ENCODE measurements at regions not wholly inside any gene's neighbourhood (a gene's known extent, or its start where the extent isn't known, plus 50 kb on each side); places are given as distances from the start of the nearest gene placed in this dataset.

DNA sequence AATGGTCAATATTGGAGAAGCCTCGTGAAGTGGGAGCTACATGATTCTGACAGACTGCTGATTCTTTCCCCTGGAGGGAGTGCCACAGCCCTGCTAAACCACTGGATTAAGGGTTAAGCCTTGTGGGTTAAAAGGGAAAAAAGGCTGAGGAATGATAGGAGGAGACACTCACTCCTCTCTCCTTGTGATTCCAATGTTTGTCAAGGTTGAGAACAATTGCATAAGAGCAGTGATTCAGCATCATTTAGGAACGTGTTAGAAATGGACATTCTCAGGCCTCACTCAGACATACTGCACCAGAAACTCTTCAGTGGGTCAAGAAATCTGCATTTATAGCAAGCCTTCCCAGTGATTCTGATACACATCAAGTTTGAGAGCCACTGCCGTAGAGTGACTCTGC, 87.8 kb upstream of the GZMB start:
- ChIA-PET CTCF (ENCODE audit: unreplicated experiment) (no interaction called here), POLR2A (interaction anchor here (0.8 kb wide), 1 partner anchor 57 kb away, joined by 3 read pairs; no protein-coding TSS in a partner anchor)
- Histone ChIP-seq H3K36me3 (ENCODE audit: insufficient read depth, low read length) (no peaks in the 10 kb centered on the region), H3K79me2 (ENCODE audit: insufficient read depth, low read depth, low read length) (no peaks in the 10 kb centered on the region), H3K27ac (ENCODE audit: low read depth, low read length, poor library complexity, severe bottlenecking) (no peak overlapping the region), H3K4me3 (ENCODE audit: low read depth, low read length, poor library complexity, severe bottlenecking) (no peak overlapping the region), H4K20me1 (ENCODE audit: insufficient read depth, low read length) (no peaks in the 10 kb centered on the region), H3K9me2 (ENCODE audit: insufficient read depth, low read length) (no peaks in the 10 kb centered on the region), H3K9me3 (ENCODE audit: low read length) (no peaks in the 10 kb centered on the region), H3K4me2 (ENCODE audit: low read length) (no peak overlapping the region), H2AFZ (ENCODE audit: low read length) (no peak overlapping the region), H3K4me1 (ENCODE audit: insufficient read depth, low read length, poor library complexity, severe bottlenecking) (no peaks in the 10 kb centered on the region)
- no TSS peak for BruUV-seq (replicated peaks)
- intact Hi-C loops (cut with micrococcal nuclease; ENCODE audit: unreplicated experiment), result no loop called here
- TF ChIP-seq EZH2phosphoT487 (IDR thresholded peaks at IDR 0.05; ENCODE audit: borderline replicate concordance, low read depth, low read length), result no peak
- TF ChIP-seq, protein P1, sequence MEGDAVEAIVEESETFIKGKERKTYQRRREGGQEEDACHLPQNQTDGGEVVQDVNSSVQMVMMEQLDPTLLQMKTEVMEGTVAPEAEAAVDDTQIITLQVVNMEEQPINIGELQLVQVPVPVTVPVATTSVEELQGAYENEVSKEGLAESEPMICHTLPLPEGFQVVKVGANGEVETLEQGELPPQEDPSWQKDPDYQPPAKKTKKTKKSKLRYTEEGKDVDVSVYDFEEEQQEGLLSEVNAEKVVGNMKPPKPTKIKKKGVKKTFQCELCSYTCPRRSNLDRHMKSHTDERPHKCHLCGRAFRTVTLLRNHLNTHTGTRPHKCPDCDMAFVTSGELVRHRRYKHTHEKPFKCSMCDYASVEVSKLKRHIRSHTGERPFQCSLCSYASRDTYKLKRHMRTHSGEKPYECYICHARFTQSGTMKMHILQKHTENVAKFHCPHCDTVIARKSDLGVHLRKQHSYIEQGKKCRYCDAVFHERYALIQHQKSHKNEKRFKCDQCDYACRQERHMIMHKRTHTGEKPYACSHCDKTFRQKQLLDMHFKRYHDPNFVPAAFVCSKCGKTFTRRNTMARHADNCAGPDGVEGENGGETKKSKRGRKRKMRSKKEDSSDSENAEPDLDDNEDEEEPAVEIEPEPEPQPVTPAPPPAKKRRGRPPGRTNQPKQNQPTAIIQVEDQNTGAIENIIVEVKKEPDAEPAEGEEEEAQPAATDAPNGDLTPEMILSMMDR (conservative IDR thresholded peaks at IDR 0.05; ENCODE audit: low read length), result no peak
- no peak for DNase-seq (ENCODE audit: low spot score)

DNA sequence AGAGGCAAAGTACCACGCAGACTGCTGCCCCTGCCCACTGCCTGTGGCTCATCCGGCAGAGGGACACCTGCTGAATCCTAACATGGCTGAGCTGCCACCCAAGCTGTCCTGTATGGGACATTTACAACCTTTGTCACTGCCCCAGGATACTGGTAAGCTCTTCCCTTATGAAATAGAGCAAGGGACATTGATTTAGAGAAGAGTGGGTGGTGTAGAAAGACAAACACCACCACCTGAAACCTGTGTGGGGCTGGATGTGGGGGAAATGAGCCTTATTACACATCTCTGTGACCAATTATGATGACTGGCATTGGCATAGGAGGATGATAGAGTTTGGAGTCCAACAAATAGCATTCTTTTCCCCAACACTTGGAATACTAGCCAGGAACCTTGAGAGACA, 81.2 kb upstream of the GZMB start:
- Histone ChIP-seq H3K36me3 (ENCODE audit: insufficient read depth, low read length) (no peaks in the 10 kb centered on the region), H3K9me3 (ENCODE audit: low read length) (no peaks in the 10 kb centered on the region), H4K20me1 (ENCODE audit: insufficient read depth, low read length) (no peaks in the 10 kb centered on the region), H2AFZ (ENCODE audit: low read length) (no peak overlapping the region), H3K4me1 (ENCODE audit: insufficient read depth, low read length, poor library complexity, severe bottlenecking) (no peaks in the 10 kb centered on the region), H3K79me2 (ENCODE audit: insufficient read depth, low read depth, low read length) (no peaks in the 10 kb centered on the region), H3K27ac (ENCODE audit: low read depth, low read length, poor library complexity, severe bottlenecking) (no peak overlapping the region), H3K9me2 (ENCODE audit: insufficient read depth, low read length) (no peaks in the 10 kb centered on the region), H3K4me2 (ENCODE audit: low read length) (no peak overlapping the region), H3K4me3 (ENCODE audit: low read depth, low read length, poor library complexity, severe bottlenecking) (no peak overlapping the region)
- CTCF ChIA-PET (ENCODE audit: unreplicated experiment), result no interaction called here
- POLR2A ChIA-PET, result no interaction called here
- BruUV-seq (replicated peaks), result no TSS peak
- intact Hi-C loops (cut with micrococcal nuclease; ENCODE audit: unreplicated experiment), result no loop called here
- DNase-seq (ENCODE audit: low spot score), result no peak
- TF ChIP-seq EZH2phosphoT487 (IDR thresholded peaks at IDR 0.05; ENCODE audit: borderline replicate concordance, low read depth, low read length), result no peak
- TF ChIP-seq, protein P1 (conservative IDR thresholded peaks at IDR 0.05; ENCODE audit: low read length), result no peak

DNA sequence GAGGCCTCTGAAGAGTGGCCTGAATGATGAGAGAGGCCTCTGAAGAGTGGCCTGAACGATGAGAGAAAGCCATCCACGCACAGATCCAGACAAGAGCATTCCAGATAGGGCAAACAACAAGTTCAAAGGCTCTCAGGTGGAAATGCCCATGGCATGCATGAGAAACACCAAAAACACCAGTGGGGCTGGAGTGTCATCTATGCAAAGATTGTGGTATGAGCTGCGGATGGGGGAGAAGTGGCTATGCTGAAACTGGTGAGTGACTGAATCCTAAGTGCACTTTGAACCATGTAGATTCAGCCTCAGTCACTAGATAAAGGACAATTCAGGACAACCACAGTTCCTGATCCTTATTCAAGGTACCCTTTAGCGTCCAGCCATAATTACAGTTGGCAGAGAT, 79.4 kb upstream of the GZMB start:
- Histone ChIP-seq H3K79me2 (ENCODE audit: insufficient read depth, low read depth, low read length) (no peaks in the 10 kb centered on the region), H3K4me1 (ENCODE audit: insufficient read depth, low read length, poor library complexity, severe bottlenecking) (no peaks in the 10 kb centered on the region), H3K9me3 (ENCODE audit: low read length) (no peaks in the 10 kb centered on the region), H3K4me2 (ENCODE audit: low read length) (no peak overlapping the region), H3K4me3 (ENCODE audit: low read depth, low read length, poor library complexity, severe bottlenecking) (no peak overlapping the region), H4K20me1 (ENCODE audit: insufficient read depth, low read length) (no peaks in the 10 kb centered on the region), H3K27ac (ENCODE audit: low read depth, low read length, poor library complexity, severe bottlenecking) (no peak overlapping the region), H3K36me3 (ENCODE audit: insufficient read depth, low read length) (no peaks in the 10 kb centered on the region), H3K9me2 (ENCODE audit: insufficient read depth, low read length) (no peaks in the 10 kb centered on the region), H2AFZ (ENCODE audit: low read length) (no peak overlapping the region)
- POLR2A ChIA-PET, result no interaction called here
- TF ChIP-seq, protein P1 (conservative IDR thresholded peaks at IDR 0.05; ENCODE audit: low read length), result no peak
- no peak for TF ChIP-seq EZH2phosphoT487 (IDR thresholded peaks at IDR 0.05; ENCODE audit: borderline replicate concordance, low read depth, low read length)
- CTCF ChIA-PET (ENCODE audit: unreplicated experiment), result no interaction called here
- intact Hi-C loops (cut with micrococcal nuclease; ENCODE audit: unreplicated experiment), result no loop called here
- no TSS peak for BruUV-seq (replicated peaks)
- no peak for DNase-seq (ENCODE audit: low spot score)
